NCI-H524 treated with DMSO at 0.1 percent for 48 hours (cell line): ENCODE measurements at regions not wholly inside any gene's neighbourhood (a gene's known extent, or its start where the extent isn't known, plus 50 kb on each side); places are given as distances from the start of the nearest gene placed in this dataset.

Experiments
- DNase-seq: peaks from one replicate; lab custom pipeline; 2025; lab: John Stamatoyannopoulos, UW

- DNase-seq: no peak
These were observed 1709.0 kb downstream of the PCDH7 start for GRCh38 chr4:32429151-32429550.

DNA sequence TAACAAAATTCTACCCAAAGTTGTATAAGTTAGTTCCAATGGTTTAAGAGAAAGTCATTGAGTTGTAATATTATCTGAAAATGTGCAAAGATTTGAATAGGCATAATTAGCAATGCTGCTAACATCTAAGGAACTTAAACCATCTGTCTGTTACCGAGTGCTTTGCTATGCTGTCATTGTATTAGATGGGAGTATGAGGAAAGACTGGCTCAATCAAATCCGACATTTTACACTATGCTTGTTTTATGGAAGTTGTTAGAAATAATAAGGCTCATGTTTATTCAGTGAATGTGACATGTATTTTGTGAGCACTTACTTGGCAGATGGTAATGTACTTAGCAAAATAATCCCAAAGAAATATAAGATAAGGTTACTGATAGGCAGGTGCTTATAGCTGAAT, 1715.1 kb downstream of the PCDH7 start:
- peak; percentile 89 for DNase-seq

DNA sequence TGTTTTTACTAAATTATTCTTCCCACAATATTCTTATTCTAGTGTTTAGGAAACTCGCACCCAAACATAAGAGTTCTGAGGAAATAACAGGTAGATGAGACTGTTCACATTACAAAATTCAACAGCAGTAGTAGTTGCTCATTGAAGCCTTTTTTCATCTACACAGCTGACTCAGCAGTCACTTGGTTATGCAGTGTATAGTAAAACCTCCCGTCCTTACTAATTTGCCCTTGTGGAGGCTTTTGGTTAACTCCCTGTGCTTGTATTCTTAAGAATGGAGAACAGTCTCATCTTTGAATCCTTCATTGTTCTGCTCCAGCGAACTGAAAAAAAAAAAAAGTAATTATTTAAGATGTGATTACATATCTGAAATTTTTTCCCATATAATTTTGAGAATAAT, 1716.6 kb downstream of the PCDH7 start:
- DNase-seq: no peak

GRCh38 chr4:32440391-32440790, 1720.2 kb downstream of the PCDH7 start:
- DNase-seq: peak; percentile 88

GRCh38 chr4:32454482-32454881, 1734.3 kb downstream of the PCDH7 start:
- no peak for DNase-seq

DNA sequence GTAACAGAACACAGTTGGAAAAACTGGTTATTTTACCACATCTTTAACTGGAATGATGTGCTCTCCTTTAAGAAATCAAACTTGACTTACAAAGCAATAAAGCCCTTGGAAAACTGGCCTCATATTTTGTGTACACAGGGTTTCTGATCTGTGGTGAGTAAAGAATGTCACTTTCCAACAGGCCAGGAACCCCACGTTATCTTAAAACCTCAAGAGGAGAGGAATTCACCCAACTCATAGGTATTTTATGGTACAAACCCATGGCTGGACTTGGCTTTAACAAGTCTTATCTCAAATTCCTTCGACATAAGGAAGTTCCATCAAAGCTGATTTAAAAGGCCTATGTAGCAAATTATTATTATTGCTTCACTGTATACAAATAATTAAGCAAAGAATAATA, 1735.1 kb downstream of the PCDH7 start:
- no peak for DNase-seq

GRCh38 chr4:32460972-32461371, 1740.8 kb downstream of the PCDH7 start:
- DNase-seq: no peak

DNA sequence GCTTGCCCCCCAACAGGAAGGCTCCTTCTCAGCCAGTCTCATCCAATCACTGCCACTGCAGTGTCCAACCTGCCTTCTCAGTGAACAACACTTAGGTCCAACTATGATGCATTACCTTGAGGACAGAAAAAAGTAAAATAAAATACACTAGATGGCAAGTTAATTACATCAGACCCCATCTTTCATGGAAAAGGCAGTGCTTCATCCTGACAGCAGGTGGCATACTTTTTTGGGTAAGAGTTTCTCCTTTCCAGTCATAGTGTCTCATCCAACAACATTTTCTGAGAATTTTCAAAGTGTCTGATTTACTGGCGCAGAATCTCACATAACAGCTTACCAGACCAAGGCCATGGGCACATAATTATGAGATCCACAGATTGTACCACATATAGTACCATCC, 1742.8 kb downstream of the PCDH7 start:
- DNase-seq: no peak

DNA sequence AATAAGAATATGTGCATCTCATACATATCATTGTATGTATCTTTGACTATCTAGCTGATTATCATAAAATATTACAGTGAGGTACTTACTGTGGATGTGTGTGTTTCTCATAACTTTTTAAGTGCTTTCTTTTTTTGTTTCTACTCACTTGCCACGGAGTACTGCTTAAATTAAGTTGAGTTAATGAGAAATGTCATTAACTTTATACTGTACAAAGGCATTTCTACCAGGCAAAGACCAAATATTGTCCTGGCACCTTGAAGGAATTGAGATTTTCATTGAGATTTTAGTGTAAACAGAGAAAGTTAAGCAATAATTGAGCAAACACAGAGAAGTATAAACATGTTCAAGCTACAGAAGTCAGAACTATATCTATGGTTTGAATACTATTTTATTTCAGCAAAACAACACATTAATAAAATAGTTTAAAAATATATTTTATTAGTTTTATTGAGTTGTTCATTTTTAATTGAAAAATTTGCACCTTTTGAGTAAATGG, 1750.0 kb downstream of the PCDH7 start:
- DNase-seq: no peak

- DNase-seq: no peak
These were observed 1752.7 kb downstream of the PCDH7 start for GRCh38 chr4:32472918-32473317.

GRCh38 chr4:32475710-32476109, 1755.5 kb downstream of the PCDH7 start:
- DNase-seq: no peak

GRCh38 chr4:32477518-32477917, 1757.3 kb downstream of the PCDH7 start:
- DNase-seq: no peak

DNA sequence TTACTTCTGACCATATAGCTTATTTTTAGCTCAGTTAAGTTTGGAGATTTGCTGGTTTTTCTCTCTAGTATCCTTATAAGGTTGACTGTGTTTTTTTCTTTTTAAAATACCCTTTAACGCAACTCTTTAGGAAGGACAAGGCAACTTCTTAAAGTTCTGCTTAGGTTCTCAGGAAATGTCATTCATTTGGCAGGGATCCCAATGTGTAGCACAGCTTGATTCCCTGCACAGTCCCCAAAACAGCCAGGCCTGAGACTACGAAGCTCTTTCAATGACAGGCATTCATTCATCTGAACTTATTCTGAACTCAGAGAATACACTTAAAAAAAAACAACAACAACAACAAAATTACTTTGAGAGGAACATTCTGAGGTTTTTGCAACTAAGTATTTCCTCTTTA, 1765.8 kb downstream of the PCDH7 start:
- DNase-seq: no peak

- DNase-seq: no peak
These were observed 1768.5 kb downstream of the PCDH7 start for GRCh38 chr4:32488690-32489089.

- DNase-seq: no peak
These were observed 1779.0 kb downstream of the PCDH7 start for GRCh38 chr4:32499171-32499570.

- no peak for DNase-seq
These were observed 1783.1 kb downstream of the PCDH7 start for GRCh38 chr4:32503241-32503640.

GRCh38 chr4:32506067-32506466, 1785.9 kb downstream of the PCDH7 start:
- DNase-seq: no peak

GRCh38 chr4:32519060-32519459, 1798.9 kb downstream of the PCDH7 start:
- no peak for DNase-seq

DNA sequence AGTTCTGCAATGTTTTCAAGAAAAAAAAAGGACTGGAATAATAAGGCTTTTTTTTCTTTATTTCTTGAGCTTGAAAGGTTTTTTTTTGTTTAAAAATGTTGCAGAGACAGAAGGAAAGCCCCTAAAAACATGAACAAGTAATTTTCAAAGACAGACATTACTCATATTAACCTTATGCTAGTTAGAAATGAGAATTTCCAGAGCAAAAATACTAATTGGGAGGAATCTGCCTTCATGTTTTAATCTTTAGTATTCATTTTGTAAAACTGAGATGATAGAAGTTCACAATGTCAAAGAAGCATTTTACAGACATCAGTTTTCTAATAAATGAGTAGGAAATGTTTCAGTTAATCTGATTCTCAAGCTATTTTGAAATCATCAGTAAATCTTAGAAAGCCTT, 1805.3 kb downstream of the PCDH7 start:
- no peak for DNase-seq

DNA sequence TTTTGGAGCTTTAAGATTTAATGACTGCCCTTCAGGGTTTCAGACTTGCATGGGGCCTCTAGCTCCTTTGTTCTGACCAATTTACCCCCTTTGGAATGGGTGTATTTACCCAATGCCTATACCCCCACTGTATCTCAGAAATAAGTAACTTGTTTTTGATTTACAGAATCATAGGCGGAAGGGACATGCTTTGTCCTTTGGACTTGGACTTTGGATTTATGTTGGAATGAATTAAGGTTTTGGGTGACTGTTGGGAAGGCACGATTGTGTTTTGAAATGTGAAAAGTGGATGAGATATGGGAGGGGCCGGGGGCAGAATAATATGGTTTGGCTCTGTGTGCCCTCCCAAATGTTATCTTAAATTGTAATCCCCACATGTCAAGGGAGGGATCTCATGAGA, 1824.7 kb downstream of the PCDH7 start:
- no peak for DNase-seq

DNA sequence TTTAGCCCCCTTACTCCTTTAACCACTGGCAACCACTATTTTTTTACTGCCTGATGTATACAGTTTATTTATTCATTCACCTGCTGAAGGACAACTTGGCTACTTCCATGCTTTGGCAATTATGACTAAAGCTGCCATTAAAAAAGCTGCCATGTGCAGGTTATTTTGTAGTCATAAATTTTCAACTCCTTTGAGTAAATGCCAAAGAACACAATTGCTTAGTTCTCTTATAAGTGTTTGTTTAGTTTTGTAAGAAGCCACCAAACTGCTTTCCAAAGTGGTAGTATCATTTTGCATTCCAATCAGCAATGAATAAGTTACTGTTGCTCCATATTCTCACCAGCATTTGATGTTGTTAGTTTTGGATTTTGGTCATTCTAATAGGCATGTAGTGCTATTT, 1831.8 kb downstream of the PCDH7 start:
- no peak for DNase-seq

- no peak for DNase-seq
These were observed 1840.1 kb downstream of the PCDH7 start for GRCh38 chr4:32560306-32560705.

- no peak for DNase-seq
These were observed 1841.8 kb downstream of the PCDH7 start for GRCh38 chr4:32562010-32562409.

- no peak for DNase-seq
These were observed 1844.5 kb downstream of the PCDH7 start for GRCh38 chr4:32564626-32565025.

GRCh38 chr4:32569861-32570260, 1849.7 kb downstream of the PCDH7 start:
- no peak for DNase-seq
